Activated T-cell treated with anti-CD3 and anti-CD28 coated beads for 48 hours (primary cell): ENCODE measurements at regions not wholly inside any gene's neighbourhood (a gene's known extent, or its start where the extent isn't known, plus 50 kb on each side); places are given as distances from the start of the nearest gene placed in this dataset.

Experiments used
- DNase-seq: peaks from one replicate; pipeline ENCODE4 v3.0.0-alpha.2; 2020; ENCODE audit warnings: low read depth

DNA sequence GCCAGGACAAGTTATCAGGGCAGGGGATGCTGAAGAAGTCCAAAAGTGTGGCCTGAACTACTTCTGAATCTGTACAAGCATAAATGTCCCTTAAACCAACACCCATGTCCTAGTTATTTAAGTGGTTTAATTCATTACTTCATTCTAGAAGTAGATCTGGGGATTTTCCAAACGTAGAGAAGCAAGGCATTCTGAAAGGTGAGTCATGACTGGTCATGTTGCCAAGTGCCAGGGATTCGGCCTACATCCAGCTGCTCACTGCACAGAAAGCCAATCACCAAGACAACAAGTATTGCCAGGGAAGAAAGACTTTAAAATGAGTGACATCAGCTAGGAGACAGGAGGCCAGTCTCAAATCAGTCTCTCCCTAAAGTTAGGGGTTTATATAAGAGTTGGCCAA is 396.6 kb downstream of the GABRB3 start:
- no peak for DNase-seq

DNA sequence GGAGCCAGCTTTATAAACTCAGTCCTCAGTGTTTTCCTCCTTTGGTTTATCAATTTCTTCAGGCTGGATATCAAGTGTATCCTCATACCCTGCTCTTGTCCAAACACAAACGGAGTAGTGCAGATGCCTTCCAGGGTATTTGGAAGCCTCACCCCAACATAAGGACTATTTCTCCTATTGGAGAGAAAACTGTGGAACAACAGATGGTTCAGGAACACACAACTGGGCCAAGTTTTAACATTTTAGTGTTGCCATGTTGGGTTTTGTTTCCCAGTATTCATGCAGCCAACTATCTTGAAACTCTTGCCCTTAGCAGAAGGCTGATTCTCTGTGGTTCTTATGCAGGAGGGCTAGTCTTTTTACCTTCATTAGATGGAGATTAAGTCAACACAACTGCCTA is 398.1 kb downstream of the GABRB3 start:
- no peak for DNase-seq

DNA sequence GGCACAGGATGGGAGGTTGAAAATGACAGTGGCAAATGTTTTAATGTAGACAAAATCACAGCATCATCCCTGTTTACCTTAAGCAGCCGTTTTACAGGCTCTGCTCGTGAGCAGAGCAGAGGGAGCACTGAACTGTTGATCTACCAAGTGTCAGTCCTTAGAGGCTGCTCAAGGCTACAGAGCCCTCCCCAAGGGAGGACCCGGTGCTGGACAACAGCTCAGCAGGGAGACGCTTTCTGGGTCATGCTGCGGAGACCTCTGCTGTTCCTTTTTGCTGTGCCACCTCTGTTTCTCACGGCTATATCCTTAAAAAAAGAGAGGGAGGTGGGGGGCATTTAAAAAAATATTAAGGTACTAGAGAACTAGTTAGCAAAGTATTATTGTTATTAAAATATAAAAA is 400.2 kb downstream of the GABRB3 start:
- no peak for DNase-seq

DNA sequence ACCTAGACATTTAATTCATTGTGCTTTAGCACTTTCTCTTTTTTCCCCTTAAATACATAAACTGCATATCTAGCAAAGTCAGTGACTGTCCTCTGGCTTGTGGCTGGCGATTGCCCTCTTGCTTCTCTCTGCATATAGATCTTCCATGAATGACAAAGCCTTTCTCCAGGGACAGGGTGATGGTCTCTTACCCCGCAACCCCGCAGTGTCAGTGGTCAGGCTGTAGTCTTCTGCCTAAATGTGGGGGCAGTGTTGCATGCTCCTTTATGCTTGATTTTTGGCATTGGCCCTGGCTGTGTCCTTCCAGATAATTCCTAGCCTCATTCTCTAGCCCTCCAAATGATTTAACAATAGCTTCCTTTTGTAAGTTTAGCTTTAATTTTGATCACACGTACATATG is 407.8 kb downstream of the GABRB3 start:
- DNase-seq, result no peak

GRCh38 chr15:26359855-26360254 is 413.0 kb downstream of the GABRB3 start:
- DNase-seq, result no peak

DNA sequence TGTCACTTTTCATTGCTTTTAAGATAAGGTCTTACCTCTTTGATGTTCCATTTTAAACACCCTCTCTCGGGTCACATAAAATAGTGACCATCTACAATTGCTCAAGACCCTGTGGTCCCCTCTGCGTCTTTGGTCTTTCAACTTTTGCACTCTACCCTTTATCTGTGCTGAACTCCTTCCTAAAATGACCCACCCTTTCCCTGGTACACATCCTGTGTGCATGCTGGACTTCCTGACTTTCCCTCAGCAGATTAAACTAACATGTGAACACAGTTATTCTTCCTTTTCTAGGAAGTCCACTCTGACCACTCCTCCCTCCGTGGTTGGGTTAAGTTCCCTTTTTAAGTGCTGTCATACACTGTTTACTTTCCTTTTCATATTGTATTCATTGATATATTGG is 414.2 kb downstream of the GABRB3 start:
- DNase-seq, result no peak

- DNase-seq, result no peak
These were observed 415.2 kb downstream of the GABRB3 start for GRCh38 chr15:26357653-26358052.

GRCh38 chr15:26355472-26356074 is 417.3 kb downstream of the GABRB3 start:
- no peak for DNase-seq

DNA sequence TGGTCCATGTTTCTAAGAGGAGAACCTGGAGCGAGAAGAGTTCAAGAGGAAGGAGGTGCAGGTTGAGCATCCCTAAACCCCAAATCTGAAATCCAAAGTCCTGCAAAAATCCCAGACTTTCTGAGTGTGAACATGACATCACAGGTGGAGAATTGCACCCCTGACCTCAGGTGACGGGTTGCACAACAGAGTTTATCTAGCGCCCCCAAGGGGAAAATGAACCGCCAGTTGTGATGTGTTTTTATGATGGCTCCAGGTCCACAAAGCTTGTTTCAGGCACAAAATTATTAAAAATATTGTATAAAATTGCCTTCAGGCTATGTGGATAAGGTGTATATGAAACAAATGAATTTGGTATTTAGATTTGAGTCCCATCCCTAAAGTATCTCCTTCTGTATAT is 420.0 kb downstream of the GABRB3 start:
- no peak for DNase-seq

GRCh38 chr15:26352406-26352805 is 420.5 kb downstream of the GABRB3 start:
- DNase-seq, result no peak

DNA sequence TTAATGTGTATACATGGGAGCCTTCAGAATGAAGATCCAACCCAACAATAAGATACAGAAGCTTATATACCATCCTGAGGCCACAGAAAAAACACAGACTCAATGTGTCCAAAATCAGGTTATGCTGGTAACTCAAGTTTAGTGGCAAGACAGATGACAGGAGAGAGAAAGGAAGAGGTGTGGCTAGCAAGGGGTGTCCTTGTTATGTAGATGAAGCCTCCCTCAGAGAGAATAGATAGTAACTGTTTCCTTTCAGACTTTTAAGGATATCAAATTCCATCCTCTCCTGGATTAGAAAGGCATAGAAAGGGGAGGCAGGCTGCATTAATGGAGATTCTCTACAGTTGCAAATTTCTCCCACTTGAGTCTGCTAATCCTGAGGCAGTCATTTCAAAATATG is 447.4 kb downstream of the GABRB3 start:
- no peak for DNase-seq

DNA sequence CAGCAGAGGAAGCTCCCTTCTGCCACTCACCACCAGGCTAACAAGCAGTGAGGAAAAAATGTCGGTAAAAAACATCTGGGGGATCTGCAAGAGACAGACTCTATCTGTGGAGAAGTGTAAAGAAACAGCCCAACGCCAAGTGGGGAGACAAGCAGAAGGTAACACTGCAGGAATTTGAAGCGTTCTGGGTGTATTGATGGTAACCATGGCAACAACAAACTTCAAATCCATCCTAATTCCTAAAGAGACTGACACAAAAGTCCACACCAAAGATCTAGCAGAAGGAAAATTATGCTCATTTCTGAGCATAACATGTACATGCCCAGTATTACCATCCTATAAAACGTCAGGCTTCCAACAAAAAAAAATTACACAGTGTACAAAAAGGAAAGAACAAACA is 449.3 kb downstream of the GABRB3 start:
- no peak for DNase-seq

DNA sequence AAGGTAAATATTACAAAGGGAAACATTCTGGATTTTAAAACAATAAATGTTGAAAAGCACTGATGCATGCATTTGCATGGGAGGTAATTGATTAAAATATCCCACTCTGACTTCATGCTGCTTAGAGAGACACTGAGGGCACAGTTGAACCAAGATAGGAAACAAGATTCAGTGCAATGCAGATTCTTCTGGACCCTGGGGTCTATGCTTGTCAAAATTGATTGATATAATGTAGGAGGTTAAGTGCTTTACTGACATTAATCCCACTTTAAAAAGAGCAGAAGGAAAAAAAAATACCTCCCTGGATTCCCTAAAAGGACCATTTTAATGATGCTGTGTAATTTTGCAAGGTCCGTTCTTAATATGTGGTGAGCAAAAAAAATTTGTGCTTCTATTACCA is 454.2 kb downstream of the GABRB3 start:
- no peak for DNase-seq

GRCh38 chr15:26314577-26314976 is 451.4 kb upstream of the ATP10A start:
- DNase-seq, result no peak

DNA sequence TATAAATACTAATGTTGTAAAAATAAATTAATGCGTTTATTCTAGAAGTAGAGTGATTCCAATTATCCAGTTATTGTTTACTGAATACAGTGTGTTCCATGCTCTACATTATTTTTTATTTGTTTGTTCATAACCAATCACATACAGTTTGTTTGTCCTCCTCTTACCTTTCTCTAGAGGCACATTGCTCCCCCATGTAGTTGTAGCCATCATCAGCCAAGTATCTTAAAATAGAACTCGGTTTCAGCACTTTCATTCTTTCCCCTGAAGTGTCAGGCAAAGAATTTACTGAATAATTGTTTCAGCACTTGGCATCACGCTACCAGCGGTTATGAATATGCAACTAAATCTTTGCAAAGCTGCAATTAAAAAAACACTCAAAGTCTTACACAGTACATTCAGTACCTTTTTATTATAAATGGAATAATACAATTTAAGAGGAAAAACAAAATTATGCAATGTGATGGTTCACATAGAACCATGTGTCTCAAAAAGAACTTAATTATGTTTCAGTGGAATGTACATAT is 448.6 kb upstream of the ATP10A start:
- DNase-seq, result no peak

DNA sequence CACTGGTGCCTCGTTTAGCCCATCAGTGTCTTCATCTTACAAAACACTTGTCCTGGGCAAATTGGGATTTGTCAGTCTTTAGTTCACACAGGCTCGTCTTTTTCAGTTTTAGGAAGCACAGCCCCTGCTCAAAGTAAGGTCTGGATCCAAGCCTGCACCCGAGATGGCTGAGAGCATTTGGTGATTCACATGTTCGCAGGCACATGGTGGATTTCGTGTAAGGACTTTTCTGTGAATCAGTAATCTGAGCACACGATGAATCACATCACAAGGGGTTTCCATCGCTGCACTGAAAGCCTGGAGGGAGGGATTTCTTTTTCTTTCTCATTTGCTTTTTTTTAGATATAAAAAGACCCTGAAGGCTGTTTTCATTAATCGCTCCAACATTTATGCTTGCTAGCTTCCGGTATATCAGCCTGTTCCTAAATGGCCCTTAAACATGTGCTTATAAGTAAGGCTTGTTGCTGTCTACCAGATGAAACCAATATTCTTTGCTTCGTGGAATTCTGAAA is 435.6 kb upstream of the ATP10A start:
- no peak for DNase-seq

DNA sequence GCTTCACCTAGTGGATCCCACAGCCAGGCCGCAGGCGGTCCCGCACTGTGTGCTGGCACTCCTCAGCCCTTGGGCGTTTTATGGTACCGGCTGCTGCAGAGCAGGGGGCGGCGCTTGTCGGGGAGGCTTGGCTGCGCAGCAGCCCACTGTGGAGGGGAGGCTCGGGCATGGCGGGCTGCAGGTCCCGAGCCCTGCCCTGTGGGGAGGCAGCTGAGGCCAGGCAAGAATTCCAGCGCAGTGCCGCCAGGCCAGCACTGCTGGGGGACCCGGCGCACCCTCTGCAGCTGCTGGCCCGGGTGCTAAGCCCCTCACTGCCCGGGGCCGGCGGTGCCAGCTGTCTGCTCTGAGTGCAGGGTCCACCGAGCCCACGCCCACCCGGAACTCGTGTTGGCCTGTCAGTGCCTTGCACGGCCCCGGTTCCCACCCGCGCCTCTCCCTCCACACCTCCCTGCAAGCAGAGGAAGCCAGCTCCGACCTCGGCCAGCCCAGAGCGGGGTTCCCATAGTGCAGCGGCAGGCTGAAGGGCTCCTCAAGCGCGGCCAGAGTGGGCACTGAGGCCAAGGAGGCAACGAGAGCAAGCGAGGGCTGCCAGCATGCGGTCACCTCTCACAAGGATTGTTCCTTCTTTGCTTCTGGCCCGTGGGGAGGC is 435.0 kb upstream of the ATP10A start:
- no peak for DNase-seq

DNA sequence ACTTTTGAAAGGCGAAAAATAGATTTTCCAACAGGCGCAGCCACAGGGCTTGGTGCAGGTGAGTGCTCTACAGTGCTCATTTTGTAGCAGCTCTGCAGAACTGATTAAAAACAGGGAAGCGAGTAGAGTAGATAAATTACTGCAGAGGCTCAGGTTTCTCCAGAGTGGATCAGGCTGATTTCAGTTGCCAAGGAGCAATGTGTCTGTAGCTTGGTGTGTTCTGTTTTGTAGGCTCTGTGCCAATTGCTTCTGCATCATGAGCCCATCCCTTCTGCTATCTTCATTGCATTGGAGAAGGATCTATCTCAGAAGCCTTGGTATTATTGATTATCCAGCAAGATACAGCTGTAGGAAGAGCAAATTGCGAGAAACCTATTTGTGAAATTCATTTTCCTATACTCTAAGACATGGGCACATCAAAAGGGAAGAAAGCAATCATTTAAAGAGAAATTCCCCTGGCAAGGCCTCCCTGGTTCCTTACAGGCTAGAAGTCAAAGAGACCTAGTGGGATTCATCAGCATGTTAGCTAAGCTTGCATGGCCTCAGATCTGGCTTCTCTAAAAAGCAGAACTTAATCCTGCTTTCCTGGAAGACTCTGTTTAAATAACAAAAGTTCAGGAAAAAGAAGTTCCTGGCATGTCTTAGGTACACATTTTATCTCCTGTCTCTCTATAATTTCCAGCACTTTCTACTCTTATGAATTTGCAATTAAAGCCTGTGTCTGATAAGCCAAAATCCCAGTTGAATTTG is 432.4 kb upstream of the ATP10A start:
- DNase-seq, result no peak

GRCh38 chr15:26294059-26294689 is 431.0 kb upstream of the ATP10A start:
- DNase-seq, result no peak

DNA sequence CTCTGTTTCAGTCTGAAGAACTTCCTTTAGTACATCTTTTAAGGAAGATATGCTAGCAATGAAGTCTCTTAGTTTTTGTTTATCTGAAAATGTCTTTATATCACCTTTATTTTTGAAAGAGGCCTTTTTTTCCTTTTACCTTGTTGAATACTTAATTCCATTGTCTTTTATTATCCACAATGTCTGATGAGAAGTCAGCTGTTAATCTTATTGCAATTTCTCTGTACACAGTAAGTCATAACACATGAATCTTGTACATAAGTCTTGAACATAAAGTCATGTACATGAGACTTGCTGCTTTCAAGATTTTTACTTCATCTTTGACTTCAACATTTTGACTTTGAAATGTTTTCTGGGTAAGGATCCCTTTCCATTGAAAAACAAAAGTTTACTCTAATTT is 424.3 kb upstream of the ATP10A start:
- DNase-seq, result no peak

DNA sequence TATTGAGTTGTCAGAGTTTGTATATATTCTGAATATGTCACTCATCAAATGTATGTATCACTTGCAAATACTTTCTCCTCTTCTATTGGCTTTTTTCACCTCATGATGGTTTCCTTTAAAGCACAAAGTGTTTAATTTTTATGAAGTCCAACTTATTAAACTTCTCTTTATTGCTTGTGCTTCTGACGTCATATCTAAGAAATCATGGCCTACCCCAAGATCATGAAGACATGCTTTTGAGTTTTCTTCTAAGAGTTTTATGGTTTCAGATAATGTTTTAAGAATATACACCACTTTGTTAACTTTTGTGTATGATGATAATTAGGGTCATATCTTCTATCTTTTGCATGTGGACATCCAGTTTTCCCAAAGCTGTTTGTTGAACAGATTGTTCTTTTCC is 417.2 kb upstream of the ATP10A start:
- no peak for DNase-seq

DNA sequence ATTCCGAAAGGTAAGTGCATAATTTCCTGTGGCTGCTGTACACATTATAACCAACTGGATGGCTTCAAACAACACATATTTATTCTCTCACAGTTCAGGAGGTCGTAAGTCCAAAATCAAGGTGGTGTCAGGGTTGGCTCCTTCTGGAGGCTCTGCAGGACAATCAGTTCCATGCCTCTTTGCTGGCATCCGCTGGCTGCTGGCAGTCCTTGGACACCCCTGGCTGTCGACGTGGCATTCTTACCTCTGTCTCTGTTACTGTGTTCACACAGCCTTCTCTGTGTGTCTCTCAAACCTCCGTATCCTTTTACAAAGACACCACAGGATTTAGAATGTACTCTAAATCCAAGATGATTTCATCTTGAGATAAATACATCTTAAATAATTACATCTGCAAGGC is 398.8 kb upstream of the ATP10A start:
- no peak for DNase-seq

GRCh38 chr15:26261413-26261812 is 398.3 kb upstream of the ATP10A start:
- no peak for DNase-seq
